ENCODE measurements at regions not wholly inside any gene's neighbourhood (a gene's known extent, or its start where the extent isn't known, plus 50 kb on each side); places are given as distances from the start of the nearest gene placed in this dataset.
A peak's percentile ranks its signal among the peaks of the same experiment; 100 is the strongest.

- DNase-seq (ENCODE audit: low read depth): no peak
These were observed 179.8 kb downstream of the KCNRG start for GRCh38 chr13:50195045-50195444.

- no peak for DNase-seq (ENCODE audit: low read depth)
These were observed 180.9 kb downstream of the KCNRG start for GRCh38 chr13:50196118-50196517.

- no peak for DNase-seq (ENCODE audit: low read depth)
These were observed 182.5 kb downstream of the KCNRG start for GRCh38 chr13:50197705-50198104.

GRCh38 chr13:50198508-50198907 is 183.3 kb downstream of the KCNRG start:
- no peak for DNase-seq (ENCODE audit: low read depth)

- DNase-seq (ENCODE audit: low read depth): no peak
These were observed 185.3 kb downstream of the KCNRG start for GRCh38 chr13:50200569-50200968.

- no peak for DNase-seq (ENCODE audit: low read depth)
These were observed 185.7 kb downstream of the KCNRG start for GRCh38 chr13:50200988-50201387.

GRCh38 chr13:50202485-50202884 is 187.2 kb downstream of the KCNRG start:
- no peak for DNase-seq (ENCODE audit: low read depth)

- DNase-seq (ENCODE audit: low read depth): no peak
These were observed 188.2 kb downstream of the KCNRG start for GRCh38 chr13:50203256-50203941.

GRCh38 chr13:50205581-50205980 is 190.3 kb downstream of the KCNRG start:
- no peak for DNase-seq (ENCODE audit: low read depth)

GRCh38 chr13:50208826-50209335 is 193.6 kb downstream of the KCNRG start:
- DNase-seq (ENCODE audit: low read depth): peak; percentile 68

- DNase-seq (ENCODE audit: low read depth): no peak
These were observed 194.4 kb downstream of the KCNRG start for GRCh38 chr13:50209631-50210030.

GRCh38 chr13:50213526-50213925 is 198.3 kb downstream of the KCNRG start:
- no peak for DNase-seq (ENCODE audit: low read depth)

GRCh38 chr13:50214514-50214913 is 199.3 kb downstream of the KCNRG start:
- DNase-seq (ENCODE audit: low read depth): no peak

- DNase-seq (ENCODE audit: low read depth): no peak
These were observed 200.2 kb downstream of the KCNRG start for GRCh38 chr13:50215399-50215798.

- DNase-seq (ENCODE audit: low read depth): no peak
These were observed 204.5 kb downstream of the KCNRG start for GRCh38 chr13:50219743-50220142.

GRCh38 chr13:50220938-50221337 is 205.7 kb downstream of the KCNRG start:
- no peak for DNase-seq (ENCODE audit: low read depth)

GRCh38 chr13:50222569-50223332 is 207.5 kb downstream of the KCNRG start:
- no peak for DNase-seq (ENCODE audit: low read depth)

- DNase-seq (ENCODE audit: low read depth): no peak
These were observed 209.3 kb downstream of the KCNRG start for GRCh38 chr13:50224534-50224933.

GRCh38 chr13:50225193-50226155 is 210.2 kb downstream of the KCNRG start:
- no peak for DNase-seq (ENCODE audit: low read depth)

- DNase-seq (ENCODE audit: low read depth): no peak
These were observed 211.4 kb downstream of the KCNRG start for GRCh38 chr13:50226515-50227155.

GRCh38 chr13:50227361-50227760 is 212.1 kb downstream of the KCNRG start:
- DNase-seq (ENCODE audit: low read depth): no peak

- DNase-seq (ENCODE audit: low read depth): no peak
These were observed 213.3 kb downstream of the KCNRG start for GRCh38 chr13:50228527-50228926.
